SK-N-SH treated with all-trans-retinoic acid at 6 μM for 48 hours (cell line): ENCODE measurements at regions not wholly inside any gene's neighbourhood (a gene's known extent, or its start where the extent isn't known, plus 50 kb on each side); places are given as distances from the start of the nearest gene placed in this dataset.

ENCODE experiments used
- ATAC-seq: fragments of 200-7000 bp; cut with Tn5 transposase; 3 replicates; pipeline ENCODE4 v1.9.1; 2020; ENCODE audit warnings: mild to moderate bottlenecking, moderate library complexity
- ARNTL ChIP-seq: fragments of 450-650 bp; formaldehyde crosslinking; IDR thresholded peaks from 2 replicates; pipeline ENCODE4 v1.5.0; 2020; ENCODE audit warnings: low read depth, mild to moderate bottlenecking, moderate library complexity, borderline replicate concordance
- BACH2 ChIP-seq: fragments of 250-450 bp; sonication (Bioruptor Pico); IDR thresholded peaks from 2 replicates; pipeline ENCODE4 v1.9.0; 2021; ENCODE audit warnings: mild to moderate bottlenecking, borderline replicate concordance
- CSRNP3 ChIP-seq: fragments of 250-450 bp; sonication (Bioruptor Pico); IDR thresholded peaks from 2 replicates; pipeline ENCODE4 v1.5.1; 2021; ENCODE audit warnings: mild to moderate bottlenecking, moderate library complexity
- ESRRG ChIP-seq: fragments of 250-450 bp; sonication (Bioruptor Pico); IDR thresholded peaks from 2 replicates; pipeline ENCODE4 v1.6.1; 2021; ENCODE audit warnings: mild to moderate bottlenecking
- GLIS3 ChIP-seq: fragments of 250-450 bp; sonication (Bioruptor Pico); IDR thresholded peaks from 2 replicates; pipeline ENCODE4 v1.5.0; 2020; ENCODE audit warnings: mild to moderate bottlenecking, moderate library complexity
- ISL1 ChIP-seq: fragments of 250-450 bp; sonication (Bioruptor Pico); IDR thresholded peaks from 2 replicates; pipeline ENCODE4 v2.1.2; 2022; ENCODE audit warnings: mild to moderate bottlenecking, moderate library complexity
- OSR1 ChIP-seq: fragments of 250-450 bp; sonication (Bioruptor Pico); IDR thresholded peaks from 2 replicates; pipeline ENCODE4 v1.8.0; 2022; ENCODE audit warnings: moderate library complexity, mild to moderate bottlenecking, inconsistent platforms
- POU6F1 ChIP-seq: fragments of 250-450 bp; sonication (Bioruptor Pico); IDR thresholded peaks from 2 replicates; pipeline ENCODE4 v1.8.0; 2021; ENCODE audit warnings: low read depth, mild to moderate bottlenecking, moderate library complexity, borderline replicate concordance
- PPARA ChIP-seq: fragments of 250-450 bp; sonication (Bioruptor Pico); IDR thresholded peaks from 2 replicates; pipeline ENCODE4 v1.5.0; 2020; ENCODE audit warnings: mild to moderate bottlenecking, borderline replicate concordance
- RARB ChIP-seq: fragments of 250-450 bp; sonication (Bioruptor Pico); IDR thresholded peaks from 2 replicates; pipeline ENCODE4 v1.8.0; 2021; ENCODE audit warnings: mild to moderate bottlenecking, moderate library complexity
- TCF4 ChIP-seq: fragments of 250-450 bp; sonication (Bioruptor Pico); IDR thresholded peaks from 2 replicates; pipeline ENCODE4 v1.8.0; 2021; ENCODE audit warnings: mild to moderate bottlenecking, moderate library complexity, borderline replicate concordance
- TOX ChIP-seq: fragments of 250-450 bp; sonication (Bioruptor Pico); IDR thresholded peaks from 2 replicates; pipeline ENCODE4 v1.8.0; 2021; ENCODE audit warnings: mild to moderate bottlenecking, moderate library complexity, borderline replicate concordance
- ZC3H10 ChIP-seq: fragments of 250-450 bp; sonication (Bioruptor Pico); IDR thresholded peaks from 2 replicates; pipeline ENCODE4 v1.5.1; 2021; ENCODE audit warnings: mild to moderate bottlenecking, moderate library complexity
- ZFP3 ChIP-seq: fragments of 250-450 bp; sonication (Bioruptor Pico); IDR thresholded peaks from 2 replicates; pipeline ENCODE4 v1.5.0; 2020; ENCODE audit warnings: mild to moderate bottlenecking, moderate library complexity
- ZFP30 ChIP-seq: fragments of 450-650 bp; formaldehyde crosslinking; IDR thresholded peaks from 2 replicates; pipeline ENCODE4 v1.5.0; 2022; ENCODE audit warnings: mild to moderate bottlenecking, moderate library complexity
- ZNF565 ChIP-seq: fragments of 450-650 bp; formaldehyde crosslinking; conservative IDR thresholded peaks from 2 replicates; pipeline ENCODE4 v1.5.0; 2020; ENCODE audit warnings: low read depth, mild to moderate bottlenecking, moderate library complexity
- ZNF70 ChIP-seq: fragments of 450-650 bp; formaldehyde crosslinking; IDR thresholded peaks from 2 replicates; pipeline ENCODE4 v1.5.0; 2020; ENCODE audit warnings: mild to moderate bottlenecking, moderate library complexity
- ZNF8 ChIP-seq: fragments of 450-650 bp; formaldehyde crosslinking; IDR thresholded peaks from 2 replicates; pipeline ENCODE4 v1.5.0; 2020; ENCODE audit warnings: mild to moderate bottlenecking, moderate library complexity
- TF ChIP-seq, protein P1 (sequence below): fragments of 250-450 bp; sonication (Bioruptor Pico); IDR thresholded peaks from 2 replicates; pipeline ENCODE4 v1.8.0; 2020; ENCODE audit warnings: mild to moderate bottlenecking, moderate library complexity, borderline replicate concordance
- TF ChIP-seq, protein P2 (sequence below): fragments of 250-450 bp; sonication (Bioruptor Pico); IDR thresholded peaks from 2 replicates; pipeline ENCODE4 v1.5.0; 2020; ENCODE audit warnings: mild to moderate bottlenecking, moderate library complexity
- TF ChIP-seq, protein P3 (sequence below): fragments of 250-450 bp; sonication (Bioruptor Pico); IDR thresholded peaks from 2 replicates; pipeline ENCODE4 v1.5.1; 2020; ENCODE audit warnings: low read depth, mild to moderate bottlenecking, moderate library complexity

DNA sequence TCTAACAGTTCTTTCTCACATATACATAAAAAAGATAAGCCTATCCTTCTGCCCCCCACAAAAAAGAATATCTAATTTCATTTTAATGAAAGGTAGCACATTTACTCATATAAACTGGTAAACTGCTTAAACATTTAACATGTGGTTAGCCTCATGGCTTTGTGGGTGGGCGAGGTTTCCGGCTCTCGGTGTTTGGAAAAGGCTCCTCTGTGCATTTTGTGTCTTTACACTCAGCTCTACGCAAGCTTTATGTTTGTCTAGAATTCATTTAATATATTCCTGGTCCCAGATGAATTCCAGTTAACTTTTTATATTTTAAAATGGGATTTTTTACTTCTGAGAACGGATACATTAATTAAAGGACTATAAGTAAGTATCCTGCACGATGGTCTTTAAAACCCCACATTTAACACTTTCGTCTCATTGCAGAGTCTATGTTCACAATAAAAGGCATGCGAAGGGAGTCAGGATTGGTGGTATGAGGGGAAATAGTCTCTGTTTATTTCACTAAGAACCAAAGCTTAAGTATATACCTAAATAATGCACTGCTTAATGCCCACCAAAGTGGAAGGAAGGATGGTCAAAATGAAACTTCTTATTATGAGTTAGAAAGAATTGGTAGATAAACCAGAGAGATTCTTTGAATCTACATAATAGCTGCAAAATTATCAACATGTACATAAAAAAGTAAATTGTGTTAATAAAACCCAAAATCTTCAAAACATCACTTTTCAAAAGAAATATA is 197.2 kb downstream of the CRPPA start:
- TF ChIP-seq, protein P1, sequence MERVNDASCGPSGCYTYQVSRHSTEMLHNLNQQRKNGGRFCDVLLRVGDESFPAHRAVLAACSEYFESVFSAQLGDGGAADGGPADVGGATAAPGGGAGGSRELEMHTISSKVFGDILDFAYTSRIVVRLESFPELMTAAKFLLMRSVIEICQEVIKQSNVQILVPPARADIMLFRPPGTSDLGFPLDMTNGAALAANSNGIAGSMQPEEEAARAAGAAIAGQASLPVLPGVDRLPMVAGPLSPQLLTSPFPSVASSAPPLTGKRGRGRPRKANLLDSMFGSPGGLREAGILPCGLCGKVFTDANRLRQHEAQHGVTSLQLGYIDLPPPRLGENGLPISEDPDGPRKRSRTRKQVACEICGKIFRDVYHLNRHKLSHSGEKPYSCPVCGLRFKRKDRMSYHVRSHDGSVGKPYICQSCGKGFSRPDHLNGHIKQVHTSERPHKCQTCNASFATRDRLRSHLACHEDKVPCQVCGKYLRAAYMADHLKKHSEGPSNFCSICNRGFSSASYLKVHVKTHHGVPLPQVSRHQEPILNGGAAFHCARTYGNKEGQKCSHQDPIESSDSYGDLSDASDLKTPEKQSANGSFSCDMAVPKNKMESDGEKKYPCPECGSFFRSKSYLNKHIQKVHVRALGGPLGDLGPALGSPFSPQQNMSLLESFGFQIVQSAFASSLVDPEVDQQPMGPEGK (CRISPR knock-in tag) = no peak
- TF ChIP-seq BACH2 (CRISPR knock-in tag) = no peak
- no peak for TF ChIP-seq POU6F1 (CRISPR knock-in tag)
- no peak for TF ChIP-seq ESRRG (CRISPR knock-in tag)
- TF ChIP-seq ZNF70 (CRISPR knock-in tag) = no peak
- TF ChIP-seq ZC3H10 = no peak
- TF ChIP-seq ZNF565 = no peak
- no peak for TF ChIP-seq CSRNP3 (CRISPR knock-in tag)
- TF ChIP-seq ARNTL (CRISPR knock-in tag) = no peak
- TF ChIP-seq RARB (CRISPR knock-in tag) = no peak
- no peak for TF ChIP-seq ZFP3 (CRISPR knock-in tag)
- TF ChIP-seq ZNF8 (CRISPR knock-in tag) = no peak
- no peak for TF ChIP-seq TCF4 (CRISPR knock-in tag)
- TF ChIP-seq ZFP30 = no peak
- no peak for TF ChIP-seq GLIS3 (CRISPR knock-in tag)
- TF ChIP-seq, protein P2, sequence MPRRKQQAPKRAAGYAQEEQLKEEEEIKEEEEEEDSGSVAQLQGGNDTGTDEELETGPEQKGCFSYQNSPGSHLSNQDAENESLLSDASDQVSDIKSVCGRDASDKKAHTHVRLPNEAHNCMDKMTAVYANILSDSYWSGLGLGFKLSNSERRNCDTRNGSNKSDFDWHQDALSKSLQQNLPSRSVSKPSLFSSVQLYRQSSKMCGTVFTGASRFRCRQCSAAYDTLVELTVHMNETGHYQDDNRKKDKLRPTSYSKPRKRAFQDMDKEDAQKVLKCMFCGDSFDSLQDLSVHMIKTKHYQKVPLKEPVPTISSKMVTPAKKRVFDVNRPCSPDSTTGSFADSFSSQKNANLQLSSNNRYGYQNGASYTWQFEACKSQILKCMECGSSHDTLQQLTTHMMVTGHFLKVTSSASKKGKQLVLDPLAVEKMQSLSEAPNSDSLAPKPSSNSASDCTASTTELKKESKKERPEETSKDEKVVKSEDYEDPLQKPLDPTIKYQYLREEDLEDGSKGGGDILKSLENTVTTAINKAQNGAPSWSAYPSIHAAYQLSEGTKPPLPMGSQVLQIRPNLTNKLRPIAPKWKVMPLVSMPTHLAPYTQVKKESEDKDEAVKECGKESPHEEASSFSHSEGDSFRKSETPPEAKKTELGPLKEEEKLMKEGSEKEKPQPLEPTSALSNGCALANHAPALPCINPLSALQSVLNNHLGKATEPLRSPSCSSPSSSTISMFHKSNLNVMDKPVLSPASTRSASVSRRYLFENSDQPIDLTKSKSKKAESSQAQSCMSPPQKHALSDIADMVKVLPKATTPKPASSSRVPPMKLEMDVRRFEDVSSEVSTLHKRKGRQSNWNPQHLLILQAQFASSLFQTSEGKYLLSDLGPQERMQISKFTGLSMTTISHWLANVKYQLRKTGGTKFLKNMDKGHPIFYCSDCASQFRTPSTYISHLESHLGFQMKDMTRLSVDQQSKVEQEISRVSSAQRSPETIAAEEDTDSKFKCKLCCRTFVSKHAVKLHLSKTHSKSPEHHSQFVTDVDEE (CRISPR knock-in tag) = no peak
- no peak for ATAC-seq

DNA sequence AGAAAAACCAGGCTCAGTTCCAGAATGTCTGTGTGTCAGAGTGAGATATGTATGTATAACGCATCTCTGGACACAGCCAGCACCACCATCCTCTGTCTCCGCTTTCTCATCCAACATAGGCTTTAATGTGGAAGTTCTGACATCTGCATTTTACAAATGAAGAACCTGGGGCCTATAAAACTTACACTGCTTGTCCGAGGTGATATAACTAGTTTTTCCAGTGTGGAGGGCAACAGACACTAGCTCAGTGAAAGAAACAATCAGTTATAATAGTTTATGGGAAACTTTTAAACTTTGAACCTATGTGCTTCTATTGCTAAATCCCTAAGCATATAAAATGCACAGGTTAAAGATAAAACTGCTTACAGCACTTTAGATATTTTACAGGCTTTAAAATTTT is 208.7 kb downstream of the CRPPA start:
- TF ChIP-seq, protein P2 (CRISPR knock-in tag) = no peak
- TF ChIP-seq ZNF565 (no peak), PPARA (CRISPR knock-in tag) (no peak), TCF4 (CRISPR knock-in tag) (no peak), GLIS3 (CRISPR knock-in tag) (no peak), ZNF8 (CRISPR knock-in tag) (no peak), POU6F1 (CRISPR knock-in tag) (no peak), ISL1 (CRISPR knock-in tag) (no peak), TOX (no peak), CSRNP3 (CRISPR knock-in tag) (no peak), BACH2 (CRISPR knock-in tag) (no peak), OSR1 (CRISPR knock-in tag) (no peak), ZC3H10 (no peak), ZFP30 (no peak)
- TF ChIP-seq, protein P3, sequence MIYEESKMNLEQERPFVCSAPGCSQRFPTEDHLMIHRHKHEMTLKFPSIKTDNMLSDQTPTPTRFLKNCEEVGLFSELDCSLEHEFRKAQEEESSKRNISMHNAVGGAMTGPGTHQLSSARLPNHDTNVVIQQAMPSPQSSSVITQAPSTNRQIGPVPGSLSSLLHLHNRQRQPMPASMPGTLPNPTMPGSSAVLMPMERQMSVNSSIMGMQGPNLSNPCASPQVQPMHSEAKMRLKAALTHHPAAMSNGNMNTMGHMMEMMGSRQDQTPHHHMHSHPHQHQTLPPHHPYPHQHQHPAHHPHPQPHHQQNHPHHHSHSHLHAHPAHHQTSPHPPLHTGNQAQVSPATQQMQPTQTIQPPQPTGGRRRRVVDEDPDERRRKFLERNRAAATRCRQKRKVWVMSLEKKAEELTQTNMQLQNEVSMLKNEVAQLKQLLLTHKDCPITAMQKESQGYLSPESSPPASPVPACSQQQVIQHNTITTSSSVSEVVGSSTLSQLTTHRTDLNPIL (CRISPR knock-in tag) = no peak
- no peak for ATAC-seq
